HEK293 (cell line): ENCODE measurements at regions not wholly inside any gene's neighbourhood (a gene's known extent, or its start where the extent isn't known, plus 50 kb on each side); places are given as distances from the start of the nearest gene placed in this dataset.
"Not testable (repeated sequence)": the region's sequence is repeated elsewhere in the genome, so short reads cannot be mapped to it uniquely, and the experiment has no call there.

ENCODE experiments used
- CTCF ChIA-PET: fragments of 350-600 bp; formaldehyde crosslinking; extraction: SDS; loops from one replicate; lab custom pipeline; 2021; ENCODE audit warnings: antibody characterized with exemption; lab: Yijun Ruan, JAX
- POLR2A ChIA-PET: fragments of 300-600 bp; formaldehyde crosslinking; extraction: SDS; loops from one replicate; lab custom pipeline; 2020; ENCODE audit warnings: antibody characterized with exemption, inconsistent platforms; lab: Yijun Ruan, JAX
- H3K27ac ChIP-seq: fragments of 200-500 bp; sonication (Bioruptor generic); 2 replicates; pipeline ENCODE4 v1.5.1; 2014; ENCODE audit warnings: low read depth, low read length, control low read depth, inconsistent platforms; ENCODE audit errors: extremely low read depth
- H3K36me3 ChIP-seq, 2 experiments: fragments of 200-500 bp in 1 of 2; sonication (Bioruptor generic) in 1 of 2; 1 replicate in 1 of 2; 2 replicates in 1 of 2; pipeline ENCODE4 v1.5.1; 2014 to 2017; ENCODE audit warnings: inconsistent platforms in 2 of 2, low read length in 2 of 2; ENCODE audit not compliant: control insufficient read depth in 2 of 2, insufficient read depth in 1 of 2
- H3K4me1 ChIP-seq: fragments of 200-500 bp; sonication (Bioruptor generic); 2 replicates; pipeline ENCODE4 v1.5.1; 2014; ENCODE audit warnings: mild to moderate bottlenecking, low read length, inconsistent platforms; ENCODE audit not compliant: control insufficient read depth, insufficient read depth
- H3K4me3 ChIP-seq: 2 replicates; pipeline ENCODE4 v1.5.1; 2011; ENCODE audit warnings: low read depth, mild to moderate bottlenecking, control low read depth, low read length, moderate library complexity
- H3K9me3 ChIP-seq: fragments of 200-500 bp; sonication (Bioruptor generic); 2 replicates; pipeline ENCODE4 v1.5.1; 2014; ENCODE audit warnings: low read depth, low read length, inconsistent platforms; ENCODE audit not compliant: control insufficient read depth, insufficient read depth
- ELK4 ChIP-seq: IDR thresholded peaks from 2 replicates; pipeline ENCODE4 v1.6.1; 2011; ENCODE audit warnings: mild to moderate bottlenecking, low read depth, low read length, borderline replicate concordance
- GLI2 ChIP-seq: fragments of 450-650 bp; formaldehyde crosslinking; IDR thresholded peaks from 2 replicates; pipeline ENCODE4; 2017; ENCODE audit warnings: missing biosample characterization, missing genetic modification characterization, low read depth, borderline replicate concordance
- PRDM6 ChIP-seq: fragments of 450-650 bp; formaldehyde crosslinking; IDR thresholded peaks from 2 replicates; pipeline ENCODE4 v1.5.1; 2017; ENCODE audit warnings: missing biosample characterization, missing genetic modification characterization
- ZBTB7A ChIP-seq: fragments of 450-650 bp; formaldehyde crosslinking; IDR thresholded peaks from 2 replicates; pipeline ENCODE4 v1.5.1; 2016; ENCODE audit warnings: low read depth, missing biosample characterization, missing genetic modification characterization
- ZFP69B ChIP-seq: fragments of 450-650 bp; formaldehyde crosslinking; IDR thresholded peaks from 2 replicates; pipeline ENCODE4 v1.5.1; 2016; ENCODE audit warnings: missing biosample characterization, missing genetic modification characterization
- ZNF174 ChIP-seq: fragments of 450-650 bp; formaldehyde crosslinking; IDR thresholded peaks from 2 replicates; pipeline ENCODE4 v1.5.0; 2017; ENCODE audit warnings: missing biosample characterization, mild to moderate bottlenecking, missing genetic modification characterization
- ZNF184 ChIP-seq: fragments of 450-650 bp; IDR thresholded peaks from 2 replicates; pipeline ENCODE4 v1.5.1; 2018; ENCODE audit warnings: missing biosample characterization, mild to moderate bottlenecking, missing genetic modification characterization
- ZNF341 ChIP-seq: fragments of 450-650 bp; formaldehyde crosslinking; IDR thresholded peaks from 2 replicates; pipeline ENCODE4; 2016; ENCODE audit warnings: low read depth, missing biosample characterization, missing genetic modification characterization
- ZNF423 ChIP-seq: fragments of 450-650 bp; formaldehyde crosslinking; IDR thresholded peaks from 2 replicates; pipeline ENCODE4 v1.5.1; 2016; ENCODE audit warnings: missing biosample characterization, missing genetic modification characterization
- ZNF518A ChIP-seq: fragments of 450-650 bp; formaldehyde crosslinking; conservative IDR thresholded peaks from 2 replicates; pipeline ENCODE4 v1.5.1; 2016; ENCODE audit warnings: low read depth, missing biosample characterization, missing genetic modification characterization
- ZNF530 ChIP-seq: fragments of 450-650 bp; formaldehyde crosslinking; IDR thresholded peaks from 2 replicates; pipeline ENCODE4 v1.5.1; 2016; ENCODE audit warnings: low read depth, missing biosample characterization, missing genetic modification characterization
- ZNF624 ChIP-seq: fragments of 450-650 bp; formaldehyde crosslinking; IDR thresholded peaks from 2 replicates; pipeline ENCODE4 v1.5.1; 2017; ENCODE audit warnings: missing biosample characterization, missing genetic modification characterization
- ZNF747 ChIP-seq: fragments of 450-650 bp; formaldehyde crosslinking; IDR thresholded peaks from 2 replicates; pipeline ENCODE4 v1.5.1; 2016; ENCODE audit warnings: missing biosample characterization, missing genetic modification characterization
- ZNF768 ChIP-seq: fragments of 450-650 bp; formaldehyde crosslinking; IDR thresholded peaks from 2 replicates; pipeline ENCODE4 v1.5.1; 2018; ENCODE audit warnings: missing biosample characterization, mild to moderate bottlenecking, missing genetic modification characterization
- ZNF792 ChIP-seq: fragments of 450-650 bp; formaldehyde crosslinking; IDR thresholded peaks from 2 replicates; pipeline ENCODE4 v1.5.1; 2016; ENCODE audit warnings: missing biosample characterization, missing genetic modification characterization
- TF ChIP-seq, protein P1 (sequence below): fragments of 450-650 bp; formaldehyde crosslinking; IDR thresholded peaks from 2 replicates; pipeline ENCODE4 v1.5.1; 2016; ENCODE audit warnings: missing biosample characterization, missing genetic modification characterization

GRCh38 chr18:42514512-42514911 lies 559.5 kb downstream of the PIK3C3 start (continued):
- TF ChIP-seq ELK4 (no peak), ZNF768 (tag by site-specific recombination) (no peak), ZNF530 (tag by site-specific recombination) (no peak)

- H3K4me1 ChIP-seq: no peaks in the 10 kb centered on the region
- CTCF ChIA-PET: interaction anchor here (0.6 kb wide), 1 partner anchor 121 kb away, joined by 3 read pairs; no protein-coding TSS in a partner anchor
- TF ChIP-seq ZNF174 (tag by site-specific recombination) (no peak), ZNF530 (tag by site-specific recombination) (no peak), ZNF184 (no peak), GLI2 (tag by site-specific recombination) (no peak), ZNF624 (tag by site-specific recombination) (no peak), ZNF747 (tag by site-specific recombination) (no peak), ZNF341 (no peak), ZBTB7A (tag by site-specific recombination) (no peak), ZNF792 (no peak), ZNF518A (tag by site-specific recombination) (no peak), ZNF423 (tag by site-specific recombination) (no peak), PRDM6 (tag by site-specific recombination) (no peak), ZFP69B (tag by site-specific recombination) (no peak)
- TF ChIP-seq, all 188 proteins: peak for 0
- POLR2A ChIA-PET: no interaction called here
- Histone ChIP-seq H3K4me3 (no peak overlapping the region), H3K36me3 (no peaks in the 10 kb centered on the region), H3K27ac (no peak overlapping the region), H3K9me3 (no peaks in the 10 kb centered on the region)
These were observed 562.9 kb downstream of the PIK3C3 start for GRCh38 chr18:42517896-42518295.

DNA sequence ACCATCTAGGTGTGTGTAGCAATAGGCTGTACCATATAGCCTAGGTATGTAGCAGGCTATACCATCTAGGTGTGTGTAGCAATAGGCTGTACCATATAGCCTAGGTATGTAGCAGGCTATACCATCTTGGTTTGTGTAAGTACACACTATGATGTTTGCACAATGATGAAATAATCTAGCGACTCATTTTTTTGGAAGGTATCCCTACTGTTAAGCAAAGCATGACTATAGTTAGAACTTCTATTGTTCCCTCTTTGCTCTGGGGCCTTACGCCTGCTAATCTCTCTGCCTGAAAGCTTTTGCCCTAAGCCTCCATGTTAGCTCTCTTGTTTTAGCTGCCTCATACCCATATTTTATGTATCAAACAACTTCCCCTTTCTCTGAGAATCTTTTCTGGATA lies 563.3 kb downstream of the PIK3C3 start:
- TF ChIP-seq, protein P1, sequence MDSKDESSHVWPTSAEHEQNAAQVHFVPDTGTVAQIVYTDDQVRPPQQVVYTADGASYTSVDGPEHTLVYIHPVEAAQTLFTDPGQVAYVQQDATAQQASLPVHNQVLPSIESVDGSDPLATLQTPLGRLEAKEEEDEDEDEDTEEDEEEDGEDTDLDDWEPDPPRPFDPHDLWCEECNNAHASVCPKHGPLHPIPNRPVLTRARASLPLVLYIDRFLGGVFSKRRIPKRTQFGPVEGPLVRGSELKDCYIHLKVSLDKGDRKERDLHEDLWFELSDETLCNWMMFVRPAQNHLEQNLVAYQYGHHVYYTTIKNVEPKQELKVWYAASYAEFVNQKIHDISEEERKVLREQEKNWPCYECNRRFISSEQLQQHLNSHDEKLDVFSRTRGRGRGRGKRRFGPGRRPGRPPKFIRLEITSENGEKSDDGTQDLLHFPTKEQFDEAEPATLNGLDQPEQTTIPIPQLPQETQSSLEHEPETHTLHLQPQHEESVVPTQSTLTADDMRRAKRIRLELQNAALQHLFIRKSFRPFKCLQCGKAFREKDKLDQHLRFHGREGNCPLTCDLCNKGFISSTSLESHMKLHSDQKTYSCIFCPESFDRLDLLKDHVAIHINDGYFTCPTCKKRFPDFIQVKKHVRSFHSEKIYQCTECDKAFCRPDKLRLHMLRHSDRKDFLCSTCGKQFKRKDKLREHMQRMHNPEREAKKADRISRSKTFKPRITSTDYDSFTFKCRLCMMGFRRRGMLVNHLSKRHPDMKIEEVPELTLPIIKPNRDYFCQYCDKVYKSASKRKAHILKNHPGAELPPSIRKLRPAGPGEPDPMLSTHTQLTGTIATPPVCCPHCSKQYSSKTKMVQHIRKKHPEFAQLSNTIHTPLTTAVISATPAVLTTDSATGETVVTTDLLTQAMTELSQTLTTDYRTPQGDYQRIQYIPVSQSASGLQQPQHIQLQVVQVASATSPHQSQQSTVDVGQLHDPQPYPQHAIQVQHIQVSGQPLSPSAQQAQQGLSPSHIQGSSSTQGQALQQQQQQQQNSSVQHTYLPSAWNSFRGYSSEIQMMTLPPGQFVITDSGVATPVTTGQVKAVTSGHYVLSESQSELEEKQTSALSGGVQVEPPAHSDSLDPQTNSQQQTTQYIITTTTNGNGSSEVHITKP (tag by site-specific recombination): peak; percentile 43
- H3K27ac ChIP-seq, H3K4me1 ChIP-seq, H3K9me3 ChIP-seq, CTCF ChIA-PET, H3K4me3 ChIP-seq, POLR2A ChIA-PET, H3K36me3 ChIP-seq: not testable (repeated sequence)
